Neutrophil (primary cell): ENCODE measurements at regions not wholly inside any gene's neighbourhood (a gene's known extent, or its start where the extent isn't known, plus 50 kb on each side); places are given as distances from the start of the nearest gene placed in this dataset.

Source experiments
- H3K27ac ChIP-seq: fragments of 200-600 bp; sonication (generic); 2 replicates; pipeline ENCODE4 v1.5.1; 2016; ENCODE audit warnings: mild to moderate bottlenecking, moderate library complexity
- H3K27me3 ChIP-seq: fragments of 200-600 bp; sonication (generic); 2 replicates; pipeline ENCODE4 v1.6.0; 2016; ENCODE audit warnings: mild to moderate bottlenecking
- H3K36me3 ChIP-seq: fragments of 200-600 bp; sonication (generic); 2 replicates; pipeline ENCODE4 v1.5.1; 2017
- H3K4me1 ChIP-seq, 2 experiments: fragments of 200-600 bp in 1 of 2; sonication (generic) in 1 of 2; 1 replicate in 1 of 2; 2 replicates in 1 of 2; pipeline versions ENCODE4 v1.5.1 to v1.6.1; 2013 to 2016; ENCODE audit warnings: low read depth in 1 of 2, low read length in 1 of 2, mild to moderate bottlenecking in 1 of 2, moderate library complexity in 1 of 2; ENCODE audit not compliant: control insufficient read depth in 1 of 2, insufficient read depth in 1 of 2
- H3K4me3 ChIP-seq, 2 experiments: fragments of 200-600 bp in 1 of 2; sonication (generic) in 1 of 2; 1 replicate in 1 of 2; 2 replicates in 1 of 2; pipeline ENCODE4 v1.5.1; 2013 to 2016; ENCODE audit warnings: low read depth in 1 of 2, low read length in 1 of 2, mild to moderate bottlenecking in 1 of 2, moderate library complexity in 1 of 2
- H3K9me3 ChIP-seq: fragments of 200-600 bp; sonication (generic); 2 replicates; pipeline ENCODE4 v1.5.1; 2016
- TF ChIP-seq, protein P1 (sequence below): fragments of 200-600 bp; sonication (generic); IDR thresholded peaks from 2 replicates; pipeline ENCODE4 v1.5.1; 2016; ENCODE audit warnings: antibody characterized with exemption

- no peaks in the 10 kb centered on the region for H3K27me3 ChIP-seq
- TF ChIP-seq, protein P1, sequence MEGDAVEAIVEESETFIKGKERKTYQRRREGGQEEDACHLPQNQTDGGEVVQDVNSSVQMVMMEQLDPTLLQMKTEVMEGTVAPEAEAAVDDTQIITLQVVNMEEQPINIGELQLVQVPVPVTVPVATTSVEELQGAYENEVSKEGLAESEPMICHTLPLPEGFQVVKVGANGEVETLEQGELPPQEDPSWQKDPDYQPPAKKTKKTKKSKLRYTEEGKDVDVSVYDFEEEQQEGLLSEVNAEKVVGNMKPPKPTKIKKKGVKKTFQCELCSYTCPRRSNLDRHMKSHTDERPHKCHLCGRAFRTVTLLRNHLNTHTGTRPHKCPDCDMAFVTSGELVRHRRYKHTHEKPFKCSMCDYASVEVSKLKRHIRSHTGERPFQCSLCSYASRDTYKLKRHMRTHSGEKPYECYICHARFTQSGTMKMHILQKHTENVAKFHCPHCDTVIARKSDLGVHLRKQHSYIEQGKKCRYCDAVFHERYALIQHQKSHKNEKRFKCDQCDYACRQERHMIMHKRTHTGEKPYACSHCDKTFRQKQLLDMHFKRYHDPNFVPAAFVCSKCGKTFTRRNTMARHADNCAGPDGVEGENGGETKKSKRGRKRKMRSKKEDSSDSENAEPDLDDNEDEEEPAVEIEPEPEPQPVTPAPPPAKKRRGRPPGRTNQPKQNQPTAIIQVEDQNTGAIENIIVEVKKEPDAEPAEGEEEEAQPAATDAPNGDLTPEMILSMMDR, result no peak
Observed at GRCh38 chr6:102488729-102489128, 1095.2 kb downstream of the GRIK2 start.

DNA sequence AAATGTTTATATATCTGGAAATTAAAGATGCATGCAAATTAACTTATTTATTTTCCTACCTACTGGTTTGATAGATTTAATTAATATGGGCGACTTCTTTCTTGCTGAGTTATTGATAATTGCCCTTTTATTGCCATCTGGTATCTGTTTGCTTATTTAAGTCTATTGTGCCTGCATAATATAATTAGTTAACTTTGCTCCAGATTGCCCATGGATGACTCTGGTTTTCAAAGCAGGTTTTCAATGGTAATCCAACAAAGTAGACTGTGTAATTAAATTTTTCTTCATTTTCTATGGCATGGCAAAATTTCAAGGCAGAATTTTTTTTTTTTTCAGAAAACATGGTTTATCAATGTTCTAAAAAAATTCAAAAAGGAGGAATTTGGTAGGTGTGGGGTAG is 1092.0 kb downstream of the GRIK2 start:
- TF ChIP-seq, protein P1, result no peak
- no peaks in the 10 kb centered on the region for H3K36me3 ChIP-seq
- H3K4me1 ChIP-seq, result no peaks in the 10 kb centered on the region
- H3K27ac ChIP-seq, result no peak overlapping the region
- H3K9me3 ChIP-seq, result no peaks in the 10 kb centered on the region
- no peak overlapping the region for H3K4me3 ChIP-seq
- no peaks in the 10 kb centered on the region for H3K27me3 ChIP-seq

More at GRCh38 chr6:102488729-102489128, 1095.2 kb downstream of the GRIK2 start:
- Histone ChIP-seq H3K9me3 (no peaks in the 10 kb centered on the region), H3K36me3 (no peaks in the 10 kb centered on the region), H3K4me3 (no peak overlapping the region), H3K4me1 (no peaks in the 10 kb centered on the region), H3K27ac (no peak overlapping the region)

GRCh38 chr6:102474041-102474807 is 1080.7 kb downstream of the GRIK2 start:
- TF ChIP-seq, protein P1, result no peak
- H3K36me3 ChIP-seq, result no peaks in the 10 kb centered on the region

GRCh38 chr6:102458990-102459389 is 1065.5 kb downstream of the GRIK2 start:
- H3K4me1 ChIP-seq, result no peaks in the 10 kb centered on the region
- H3K9me3 ChIP-seq, result no peaks in the 10 kb centered on the region
- TF ChIP-seq, protein P1, result no peak
- no peak overlapping the region for H3K4me3 ChIP-seq
- no peak overlapping the region for H3K27ac ChIP-seq
- H3K36me3 ChIP-seq, result no peaks in the 10 kb centered on the region
- H3K27me3 ChIP-seq, result no peaks in the 10 kb centered on the region

More at GRCh38 chr6:102474041-102474807, 1080.7 kb downstream of the GRIK2 start:
- no peaks in the 10 kb centered on the region for H3K4me1 ChIP-seq
- H3K4me3 ChIP-seq, result no peak overlapping the region
- no peak overlapping the region for H3K27ac ChIP-seq
- H3K27me3 ChIP-seq, result no peaks in the 10 kb centered on the region
- no peaks in the 10 kb centered on the region for H3K9me3 ChIP-seq

DNA sequence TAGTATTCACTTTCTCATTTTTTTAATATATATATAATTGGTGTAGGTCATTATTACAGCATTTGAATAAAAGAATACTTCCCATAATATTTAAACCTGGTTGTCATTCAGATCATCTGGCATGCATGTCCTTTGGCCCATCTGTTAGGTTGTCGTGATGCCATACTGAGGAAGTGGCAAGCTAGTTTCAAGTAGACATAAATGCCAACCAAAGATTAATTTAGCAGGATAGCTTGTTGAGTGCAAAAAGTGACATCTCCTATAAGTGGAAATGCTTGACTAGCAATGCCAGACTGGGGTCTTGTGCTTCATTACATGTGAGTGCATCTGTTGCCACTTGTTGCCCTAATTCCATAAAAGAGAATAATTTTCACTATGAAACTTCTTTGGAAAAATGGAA is 1044.7 kb downstream of the GRIK2 start:
- no peaks in the 10 kb centered on the region for H3K9me3 ChIP-seq
- TF ChIP-seq, protein P1, result no peak
- no peaks in the 10 kb centered on the region for H3K27me3 ChIP-seq
- no peak overlapping the region for H3K4me3 ChIP-seq
- no peaks in the 10 kb centered on the region for H3K36me3 ChIP-seq
- H3K4me1 ChIP-seq, result no peaks in the 10 kb centered on the region
- no peak overlapping the region for H3K27ac ChIP-seq
